Thyroid gland (tissue), 4 donors: ENCODE measurements at regions not wholly inside any gene's neighbourhood (a gene's known extent, or its start where the extent isn't known, plus 50 kb on each side); places are given as distances from the start of the nearest gene placed in this dataset.

Experiments used
- CTCF ChIP-seq, 6 experiments: fragments of 200-600 bp in 3 of 6; fragments of 450-650 bp in 3 of 6; sonication (generic) in 3 of 6; IDR thresholded peaks; one replicate each; pipeline ENCODE4 v1.5.1; 2016 to 2019; ENCODE audit warnings: antibody characterized with exemption in 6 of 6, mild to moderate bottlenecking in 2 of 6, inconsistent platforms in 1 of 6, moderate library complexity in 1 of 6
- POLR2A ChIP-seq, 2 donors: fragments of 450-650 bp; IDR thresholded peaks; one replicate each; pipeline ENCODE4 v1.6.1; 2017; ENCODE audit warnings: antibody characterized with exemption in 2 of 2, mild to moderate bottlenecking in 2 of 2, moderate library complexity in 1 of 2

DNA sequence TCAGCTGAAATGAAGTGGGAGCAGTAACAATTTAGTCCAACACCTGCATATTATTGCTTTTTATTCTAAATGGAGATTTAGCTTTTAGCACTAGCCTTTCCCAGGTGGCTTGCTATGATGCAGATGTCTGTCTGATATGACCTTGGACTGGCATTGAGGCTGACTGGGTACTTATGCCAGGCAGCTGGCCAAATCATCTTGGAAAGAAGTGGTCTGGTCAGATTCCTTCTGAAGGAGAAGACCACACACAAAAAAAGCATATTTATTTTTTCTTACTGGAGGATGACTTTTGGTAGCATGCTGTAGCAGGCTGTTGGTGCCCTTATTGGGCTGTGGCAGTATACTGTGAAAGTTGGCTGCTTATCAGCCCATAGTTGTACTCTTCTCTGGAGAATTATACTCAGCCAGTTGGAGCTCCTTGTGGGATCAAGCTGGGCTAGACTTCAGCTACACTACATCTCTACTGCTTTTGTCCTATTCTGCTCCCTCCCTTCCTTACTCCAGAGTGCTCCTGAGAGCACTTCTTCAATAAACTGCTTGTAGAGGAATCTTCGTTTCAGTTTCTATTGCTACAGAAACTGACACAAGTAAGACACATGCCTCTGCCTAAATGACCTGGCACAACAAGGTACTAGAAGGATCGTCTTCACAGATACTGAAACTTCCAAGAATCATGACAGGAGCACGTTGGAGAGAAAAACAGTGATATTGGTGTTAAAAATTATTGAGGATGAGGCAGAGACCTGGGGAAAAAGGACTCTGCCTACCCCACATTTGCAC lies 196.8 kb upstream of the RPS6KA3 start:
- TF ChIP-seq CTCF (IDR thresholded peaks at IDR 0.05) (no peak), POLR2A (IDR thresholded peaks at IDR 0.05) (no peak)
